Adipocyte (in vitro differentiated cells): ENCODE measurements at regions not wholly inside any gene's neighbourhood (a gene's known extent, or its start where the extent isn't known, plus 50 kb on each side); places are given as distances from the start of the nearest gene placed in this dataset.

ENCODE experiments used
- DNase-seq: peaks from one replicate; pipeline ENCODE4 v3.0.0-alpha.2; 2015; ENCODE audit warnings: low read depth
- H3K27me3 ChIP-seq: replicated peaks from 2 replicates; pipeline ENCODE4 v1.7.0; 2013; ENCODE audit warnings: mild to moderate bottlenecking, low read length, moderate library complexity; ENCODE audit not compliant: control insufficient read depth, insufficient read depth
- H3K36me3 ChIP-seq: 2 replicates; pipeline ENCODE4 v1.7.0; 2013; ENCODE audit warnings: low read length, mild to moderate bottlenecking, moderate library complexity; ENCODE audit not compliant: control insufficient read depth, insufficient read depth, severe bottlenecking
- H3K4me1 ChIP-seq: 2 replicates; pipeline ENCODE4 v1.7.0; 2013; ENCODE audit warnings: mild to moderate bottlenecking, low read length, moderate library complexity; ENCODE audit not compliant: control insufficient read depth, insufficient read depth
- H3K4me3 ChIP-seq: 2 replicates; pipeline ENCODE4 v1.7.0; 2013; ENCODE audit warnings: mild to moderate bottlenecking, low read length, moderate library complexity
- H3K9ac ChIP-seq: 2 replicates; pipeline ENCODE4 v1.7.0; 2013; ENCODE audit warnings: mild to moderate bottlenecking, low read length, moderate library complexity
- H3K9me3 ChIP-seq: 2 replicates; pipeline ENCODE4 v1.7.0; 2013; ENCODE audit warnings: mild to moderate bottlenecking, low read length, moderate library complexity; ENCODE audit not compliant: control insufficient read depth

DNA sequence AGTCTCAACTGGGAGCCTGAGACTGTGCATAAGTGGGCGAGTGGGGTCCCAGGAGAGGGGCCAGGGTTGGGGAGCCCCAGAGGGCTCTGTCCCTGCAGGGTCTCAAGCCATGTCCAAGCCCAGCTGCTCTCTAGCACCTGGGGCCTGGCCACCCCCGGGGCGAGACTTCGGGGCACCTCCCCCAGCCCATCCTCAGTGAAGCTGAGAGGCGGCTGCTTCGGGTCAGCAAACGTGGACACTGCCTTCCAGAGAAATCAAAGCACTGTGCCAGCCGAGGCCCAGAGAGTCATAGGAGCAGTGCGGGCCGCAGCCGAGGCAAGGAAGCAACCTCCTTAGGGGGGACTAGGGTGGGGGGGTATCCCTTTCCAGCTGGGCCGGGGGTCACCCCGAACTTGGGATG, 77.5 kb downstream of the ENGASE start:
- Histone ChIP-seq H3K36me3 (no peaks in the 10 kb centered on the region), H3K4me3 (no peak overlapping the region), H3K4me1 (no peaks in the 10 kb centered on the region), H3K9ac (no peak overlapping the region), H3K9me3 (no peaks in the 10 kb centered on the region), H3K27me3 (peaks cover 38% of the 10 kb centered on the region)
- DNase-seq: no peak

DNA sequence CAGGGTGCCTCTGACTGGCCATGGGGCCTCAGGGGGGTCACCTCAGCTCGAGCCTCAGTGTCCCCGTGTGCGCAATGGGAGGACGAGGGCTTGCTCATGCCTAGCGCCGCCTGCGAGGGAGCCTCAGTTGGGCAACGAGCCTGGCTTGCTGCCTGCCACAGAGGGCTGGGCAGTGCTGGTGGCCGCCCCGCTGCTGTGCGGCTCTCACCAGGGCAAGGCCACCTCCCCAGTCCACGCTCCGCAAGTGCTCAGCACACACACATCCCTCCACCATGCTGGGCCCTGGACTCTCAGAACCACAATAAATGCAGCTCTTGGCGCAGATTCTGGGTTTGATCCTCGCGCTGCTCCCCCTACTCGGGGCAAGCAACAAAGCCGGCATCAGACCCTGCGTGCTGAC, 76.2 kb downstream of the ENGASE start:
- Histone ChIP-seq H3K4me3 (no peak overlapping the region), H3K9me3 (no peaks in the 10 kb centered on the region), H3K27me3 (peaks cover 38% of the 10 kb centered on the region), H3K36me3 (no peaks in the 10 kb centered on the region), H3K9ac (no peak overlapping the region), H3K4me1 (no peaks in the 10 kb centered on the region)
- DNase-seq: no peak

DNA sequence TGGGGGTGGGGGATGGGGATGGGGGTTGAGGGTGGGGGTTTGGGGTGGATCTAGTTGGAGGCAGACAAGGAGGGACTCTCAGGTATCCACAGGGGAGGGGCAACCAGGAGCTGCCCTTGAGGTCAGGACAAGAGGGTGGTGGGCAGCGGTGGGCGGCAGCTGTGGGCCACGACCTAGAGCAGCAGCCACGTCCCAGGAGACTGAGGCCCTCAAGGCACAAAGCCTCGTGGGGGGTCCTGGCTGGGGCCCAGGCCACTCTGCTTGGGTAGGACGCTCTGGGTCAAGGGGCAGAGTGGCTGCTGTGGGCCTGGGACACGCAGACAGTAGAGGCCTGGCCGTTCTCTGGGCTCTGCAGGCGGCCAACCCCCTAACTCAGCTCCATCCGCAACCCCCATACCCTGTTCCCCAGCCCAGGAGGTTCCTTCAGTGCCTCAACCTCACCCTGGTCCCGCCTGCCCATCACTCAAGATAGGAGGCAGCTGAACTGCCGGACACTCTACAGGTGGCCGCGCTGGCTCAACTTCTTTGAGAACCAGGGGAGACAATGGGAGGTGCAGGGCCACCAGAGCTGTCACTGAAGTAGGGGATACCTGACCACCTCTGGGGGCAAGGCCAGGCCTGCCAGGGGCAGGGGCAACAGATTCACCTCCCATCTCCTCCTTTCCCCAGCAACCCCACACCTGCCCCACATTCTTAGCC, 75.6 kb downstream of the ENGASE start:
- Histone ChIP-seq H3K4me3 (no peak overlapping the region), H3K4me1 (no peaks in the 10 kb centered on the region), H3K27me3 (peaks cover 37% of the 10 kb centered on the region), H3K36me3 (no peaks in the 10 kb centered on the region), H3K9ac (no peak overlapping the region), H3K9me3 (no peaks in the 10 kb centered on the region)
- DNase-seq: no peak

DNA sequence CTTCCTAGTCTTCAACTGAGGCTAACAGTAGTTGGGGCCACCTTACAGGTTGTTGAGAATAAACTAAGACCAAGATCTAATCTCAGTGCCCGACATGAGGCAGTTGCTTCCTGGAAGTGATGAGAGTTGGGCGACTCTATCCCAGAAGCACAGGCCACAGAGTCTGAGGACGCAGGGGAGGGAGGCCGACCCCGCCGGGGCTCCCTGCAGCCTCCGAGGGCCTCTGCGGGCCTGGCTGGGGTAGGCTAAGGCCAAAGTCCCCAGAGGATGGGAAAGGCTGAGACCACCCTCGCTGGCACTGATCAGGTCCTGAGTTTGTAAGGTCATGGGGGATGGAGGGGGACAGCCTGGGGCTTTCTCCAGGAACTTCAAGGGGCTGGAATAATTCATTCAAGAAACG, 74.0 kb downstream of the ENGASE start:
- no peak overlapping the region for H3K4me3 ChIP-seq
- no peaks in the 10 kb centered on the region for H3K9me3 ChIP-seq
- peaks cover 37% of the 10 kb centered on the region for H3K27me3 ChIP-seq
- no peaks in the 10 kb centered on the region for H3K36me3 ChIP-seq
- no peak for DNase-seq
- H3K9ac ChIP-seq: no peak overlapping the region
- no peaks in the 10 kb centered on the region for H3K4me1 ChIP-seq

DNA sequence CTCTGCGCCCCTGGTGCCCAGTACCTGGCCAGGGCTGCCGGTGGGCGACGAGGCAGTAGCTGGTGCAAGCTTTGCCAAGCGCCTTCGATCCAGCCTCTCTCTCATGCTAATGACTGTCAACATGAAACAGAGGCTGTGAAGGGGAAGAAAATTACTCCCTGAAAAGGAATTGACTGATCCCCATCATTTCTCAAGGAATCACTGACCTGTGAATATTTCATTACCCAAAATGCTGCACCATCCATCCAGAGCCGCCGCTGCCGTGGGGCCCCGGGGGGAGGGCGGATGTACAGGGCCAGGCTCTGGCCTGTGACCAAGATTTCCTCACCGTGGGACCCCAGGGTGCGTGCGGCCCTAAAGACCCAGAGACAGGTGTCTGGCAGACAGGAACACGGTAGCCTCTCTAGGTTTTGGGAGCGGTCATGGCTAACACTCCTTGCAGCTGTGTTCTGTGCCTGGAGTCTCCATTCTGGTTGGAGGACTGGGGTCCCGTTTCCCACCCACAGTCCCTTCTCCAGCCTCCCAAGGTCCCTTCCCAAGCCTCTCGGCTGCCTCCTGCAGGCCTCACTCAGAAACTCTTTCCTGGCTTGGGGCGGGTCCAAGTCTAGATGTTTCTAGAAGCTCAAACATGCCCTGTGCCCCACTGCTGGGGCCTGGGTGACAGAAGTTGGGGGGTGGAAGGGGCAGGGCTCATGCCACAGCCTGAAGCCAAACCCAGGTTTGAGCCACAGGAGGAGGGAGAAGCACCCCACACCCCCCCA, 73.3 kb downstream of the ENGASE start:
- DNase-seq: no peak
- Histone ChIP-seq H3K4me1 (no peaks in the 10 kb centered on the region), H3K9ac (no peak overlapping the region), H3K9me3 (no peaks in the 10 kb centered on the region), H3K4me3 (no peak overlapping the region), H3K36me3 (no peaks in the 10 kb centered on the region), H3K27me3 (peaks cover 30% of the 10 kb centered on the region)

DNA sequence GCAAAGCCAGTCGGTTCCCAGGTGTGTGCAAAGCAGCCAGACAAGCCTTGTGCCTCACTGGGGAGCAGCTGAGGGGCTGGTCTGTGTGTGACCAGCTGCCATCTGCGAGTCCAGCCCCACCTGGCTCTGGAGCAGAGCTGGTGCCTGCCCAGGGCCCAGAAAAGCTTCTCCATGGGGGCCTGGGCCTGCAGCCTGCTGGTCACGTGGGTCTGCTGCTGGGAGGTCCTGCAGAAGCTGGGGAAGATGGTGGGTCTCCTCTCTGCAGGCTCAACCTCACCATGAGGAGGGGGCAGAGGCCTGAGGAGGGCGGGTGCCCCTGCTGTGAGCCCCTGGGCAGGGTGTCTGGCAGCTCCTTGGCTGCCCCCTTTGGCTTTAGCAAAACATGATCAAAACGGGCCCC, 71.9 kb downstream of the ENGASE start:
- H3K4me3 ChIP-seq: no peak overlapping the region
- peaks cover 23% of the 10 kb centered on the region for H3K27me3 ChIP-seq
- no peak overlapping the region for H3K9ac ChIP-seq
- DNase-seq: no peak
- H3K4me1 ChIP-seq: no peaks in the 10 kb centered on the region
- H3K36me3 ChIP-seq: no peaks in the 10 kb centered on the region
- H3K9me3 ChIP-seq: no peaks in the 10 kb centered on the region

DNA sequence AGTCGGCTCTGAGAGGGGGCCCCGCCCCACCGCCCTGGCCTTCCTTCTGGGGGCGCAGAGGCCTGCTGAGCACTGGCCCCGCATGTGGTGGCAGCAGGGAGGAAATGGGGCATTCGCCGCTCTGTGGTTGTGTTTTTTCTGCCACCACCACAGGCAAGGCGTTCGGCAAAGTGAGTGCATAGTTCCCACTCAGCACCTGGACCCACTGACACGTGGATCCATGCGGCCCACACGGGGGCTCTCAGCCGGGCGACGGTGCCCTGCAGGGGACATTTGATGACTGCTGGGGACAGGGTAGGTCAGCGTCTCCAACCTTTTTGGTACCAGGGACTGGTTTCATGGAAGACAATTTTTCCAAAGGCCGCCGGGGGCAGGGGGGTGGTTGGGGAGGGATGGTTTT, 70.9 kb downstream of the ENGASE start:
- H3K27me3 ChIP-seq: peaks cover 31% of the 10 kb centered on the region
- no peak overlapping the region for H3K9ac ChIP-seq
- H3K4me3 ChIP-seq: no peak overlapping the region
- DNase-seq: no peak
- H3K36me3 ChIP-seq: no peaks in the 10 kb centered on the region
- H3K4me1 ChIP-seq: no peaks in the 10 kb centered on the region
- H3K9me3 ChIP-seq: no peaks in the 10 kb centered on the region

DNA sequence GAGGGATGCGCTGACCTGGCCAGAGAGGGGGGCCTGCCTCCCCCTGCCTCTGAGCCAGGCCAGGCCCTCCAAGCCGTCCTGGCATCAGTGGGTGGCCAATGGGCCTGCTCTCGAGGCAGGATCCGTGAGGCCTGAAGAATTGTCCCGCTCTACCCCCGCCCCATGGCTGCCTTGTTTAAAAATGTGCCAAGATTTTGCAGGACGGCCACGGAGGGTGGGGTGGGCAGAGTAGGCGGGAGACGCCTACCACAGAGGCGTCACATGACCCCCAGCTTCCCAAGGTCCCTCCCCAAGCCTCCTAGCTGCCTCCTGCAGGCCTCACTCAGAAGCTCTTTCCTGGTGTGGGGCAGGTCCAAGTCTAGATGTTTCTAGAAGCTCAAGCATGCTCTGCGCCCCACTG, 69.5 kb downstream of the ENGASE start:
- Histone ChIP-seq H3K4me1 (no peaks in the 10 kb centered on the region), H3K36me3 (no peaks in the 10 kb centered on the region), H3K4me3 (no peak overlapping the region), H3K9me3 (no peaks in the 10 kb centered on the region), H3K9ac (no peak overlapping the region), H3K27me3 (peaks cover 37% of the 10 kb centered on the region)
- DNase-seq: no peak

DNA sequence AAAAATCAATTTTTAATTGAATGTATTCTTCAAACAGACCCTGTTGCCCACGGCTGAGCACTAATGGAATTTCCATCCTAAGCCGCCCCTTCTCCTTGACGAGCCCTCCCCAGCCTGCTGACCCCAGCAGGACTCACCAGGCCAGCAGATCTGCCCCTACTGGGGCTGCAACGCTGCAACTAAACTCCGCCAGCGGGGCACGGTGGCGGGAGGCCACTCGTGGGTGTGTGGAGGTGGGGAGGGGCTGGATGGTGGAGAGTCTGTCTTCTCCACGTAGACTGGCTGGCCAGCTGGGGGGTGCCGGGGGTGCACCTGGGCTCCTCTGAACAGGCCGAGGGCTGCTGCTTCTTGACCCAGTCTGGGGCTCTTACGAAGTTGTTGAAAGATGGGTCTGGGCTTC, 67.8 kb downstream of the ENGASE start:
- Histone ChIP-seq H3K9ac (no peak overlapping the region), H3K4me1 (no peaks in the 10 kb centered on the region), H3K27me3 (peaks cover 41% of the 10 kb centered on the region), H3K9me3 (no peaks in the 10 kb centered on the region), H3K4me3 (no peak overlapping the region), H3K36me3 (no peaks in the 10 kb centered on the region)
- DNase-seq: no peak

DNA sequence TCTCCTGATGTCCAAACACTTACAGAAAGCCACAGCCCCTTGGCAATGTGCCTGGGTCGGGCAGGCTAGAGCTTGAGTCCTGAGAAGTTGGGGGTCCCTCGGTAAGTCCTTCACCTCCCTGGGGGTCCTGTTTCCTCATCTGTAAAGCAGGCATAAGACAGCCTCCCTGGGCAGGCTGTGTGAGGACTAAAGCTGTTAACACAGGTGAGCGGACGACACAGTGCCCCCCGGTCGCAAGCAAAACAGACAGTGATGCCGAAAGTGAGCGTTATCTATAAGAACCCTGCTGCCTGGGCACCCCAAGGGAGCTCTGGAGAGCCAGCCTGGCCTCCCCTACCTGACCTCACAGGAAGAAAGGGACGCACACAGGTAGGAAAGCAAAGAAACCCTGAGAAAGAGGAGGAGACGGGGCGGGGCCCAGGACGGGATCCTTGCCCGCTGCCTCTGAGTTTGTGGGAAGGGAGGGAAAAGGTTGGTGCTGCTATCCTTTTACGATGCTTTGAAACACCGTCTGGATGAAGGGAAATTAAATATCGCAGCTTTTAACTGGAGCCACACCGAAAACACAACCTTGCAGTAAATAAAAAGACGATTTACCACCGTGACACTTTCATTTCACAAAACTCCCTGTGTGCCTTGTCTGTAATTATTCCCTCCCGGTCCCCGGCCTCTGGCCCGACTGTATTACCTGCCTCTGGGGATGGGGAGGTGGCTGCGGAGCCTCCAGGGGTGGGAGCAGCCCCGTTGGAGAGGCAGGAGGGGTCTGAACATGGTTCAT, 67.1 kb downstream of the ENGASE start:
- no peak for DNase-seq
- H3K36me3 ChIP-seq: no peaks in the 10 kb centered on the region
- H3K9me3 ChIP-seq: no peaks in the 10 kb centered on the region
- H3K27me3 ChIP-seq: peaks cover 48% of the 10 kb centered on the region
- no peaks in the 10 kb centered on the region for H3K4me1 ChIP-seq
- no peak overlapping the region for H3K4me3 ChIP-seq
- H3K9ac ChIP-seq: no peak overlapping the region

DNA sequence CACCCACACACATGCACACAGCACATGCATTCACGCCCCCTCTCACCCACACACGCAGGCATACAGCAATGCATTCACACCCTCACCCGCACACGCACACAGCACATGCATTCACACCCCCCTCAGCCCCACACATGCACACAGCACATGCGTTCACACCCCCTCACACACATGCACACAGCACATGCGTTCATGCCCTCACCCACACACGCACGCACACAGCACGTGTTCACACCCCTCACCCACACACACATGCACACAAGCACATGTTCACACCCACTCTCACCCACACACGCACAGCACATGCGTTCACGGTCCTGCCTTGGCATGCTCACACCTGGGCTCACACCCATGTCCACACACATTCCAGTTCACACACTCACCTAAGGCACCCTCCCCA, 64.2 kb downstream of the ENGASE start:
- Histone ChIP-seq H3K36me3 (no peaks in the 10 kb centered on the region), H3K9me3 (no peaks in the 10 kb centered on the region), H3K4me3 (no peak overlapping the region), H3K4me1 (no peaks in the 10 kb centered on the region), H3K9ac (no peak overlapping the region), H3K27me3 (peaks cover 61% of the 10 kb centered on the region)
- no peak for DNase-seq
